ENCODE measurements at regions not wholly inside any gene's neighbourhood (a gene's known extent, or its start where the extent isn't known, plus 50 kb on each side); places are given as distances from the start of the nearest gene placed in this dataset.

- no peak overlapping the region for H3K27ac ChIP-seq (ENCODE audit: low read depth, low read length)
- no peaks in the 10 kb centered on the region for H3K36me3 ChIP-seq (ENCODE audit: control insufficient read depth, insufficient read depth, low read length)
- H3K9me3 ChIP-seq (ENCODE audit: control insufficient read depth, insufficient read depth, low read length), result no peaks in the 10 kb centered on the region
- H3K27me3 ChIP-seq (ENCODE audit: control insufficient read depth, insufficient read depth, low read length), result no peaks in the 10 kb centered on the region
- no peak overlapping the region for H3K4me3 ChIP-seq (ENCODE audit: low read depth, low read length)
- H3K4me1 ChIP-seq (ENCODE audit: control insufficient read depth, insufficient read depth, low read length), result 0 out of 2 replicates have a peak, but pooled peaks cover 5% of the 10 kb centered on the region
- no peak overlapping the region for H3K9ac ChIP-seq (ENCODE audit: low read depth, low read length)
These were observed 107.3 kb downstream of the BUD13 start for GRCh38 chr11:116665523-116665922.

- Histone ChIP-seq H3K9ac (ENCODE audit: low read depth, low read length) (no peak overlapping the region), H3K27me3 (ENCODE audit: control insufficient read depth, insufficient read depth, low read length) (no peaks in the 10 kb centered on the region), H3K27ac (ENCODE audit: low read depth, low read length) (no peak overlapping the region), H3K36me3 (ENCODE audit: control insufficient read depth, insufficient read depth, low read length) (no peaks in the 10 kb centered on the region), H3K9me3 (ENCODE audit: control insufficient read depth, insufficient read depth, low read length) (no peaks in the 10 kb centered on the region), H3K4me1 (ENCODE audit: control insufficient read depth, insufficient read depth, low read length) (0 out of 2 replicates have a peak, but pooled peaks cover 5% of the 10 kb centered on the region), H3K4me3 (ENCODE audit: low read depth, low read length) (no peak overlapping the region)
These were observed 111.7 kb downstream of the BUD13 start for GRCh38 chr11:116661056-116661455.

DNA sequence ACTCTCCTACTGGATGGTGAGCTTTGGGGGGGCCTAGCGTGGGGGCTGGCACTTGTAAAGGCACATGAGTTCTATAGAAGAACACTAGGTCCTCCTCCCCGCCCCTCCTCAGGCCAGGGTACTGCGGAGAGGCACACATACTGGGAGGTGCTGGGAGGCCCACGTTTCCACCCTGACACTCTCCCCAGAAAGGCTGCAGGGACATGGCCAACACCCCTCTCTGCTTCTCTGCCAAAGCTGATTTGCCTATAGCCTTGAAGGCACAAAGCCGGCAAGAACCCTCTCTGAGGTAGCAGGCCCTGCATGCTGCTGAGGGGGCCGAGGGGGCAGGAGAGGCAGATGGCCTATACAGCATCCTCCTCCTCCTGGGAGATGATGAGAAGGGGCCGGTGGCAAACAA, 112.8 kb downstream of the BUD13 start:
- no peak overlapping the region for H3K4me3 ChIP-seq (ENCODE audit: low read depth, low read length)
- no peaks in the 10 kb centered on the region for H3K9me3 ChIP-seq (ENCODE audit: control insufficient read depth, insufficient read depth, low read length)
- no peak overlapping the region for H3K9ac ChIP-seq (ENCODE audit: low read depth, low read length)
- 0 out of 2 replicates have a peak, but pooled peaks cover 5% of the 10 kb centered on the region for H3K4me1 ChIP-seq (ENCODE audit: control insufficient read depth, insufficient read depth, low read length)
- H3K27me3 ChIP-seq (ENCODE audit: control insufficient read depth, insufficient read depth, low read length), result no peaks in the 10 kb centered on the region
- H3K36me3 ChIP-seq (ENCODE audit: control insufficient read depth, insufficient read depth, low read length), result no peaks in the 10 kb centered on the region
- H3K27ac ChIP-seq (ENCODE audit: low read depth, low read length), result no peak overlapping the region

DNA sequence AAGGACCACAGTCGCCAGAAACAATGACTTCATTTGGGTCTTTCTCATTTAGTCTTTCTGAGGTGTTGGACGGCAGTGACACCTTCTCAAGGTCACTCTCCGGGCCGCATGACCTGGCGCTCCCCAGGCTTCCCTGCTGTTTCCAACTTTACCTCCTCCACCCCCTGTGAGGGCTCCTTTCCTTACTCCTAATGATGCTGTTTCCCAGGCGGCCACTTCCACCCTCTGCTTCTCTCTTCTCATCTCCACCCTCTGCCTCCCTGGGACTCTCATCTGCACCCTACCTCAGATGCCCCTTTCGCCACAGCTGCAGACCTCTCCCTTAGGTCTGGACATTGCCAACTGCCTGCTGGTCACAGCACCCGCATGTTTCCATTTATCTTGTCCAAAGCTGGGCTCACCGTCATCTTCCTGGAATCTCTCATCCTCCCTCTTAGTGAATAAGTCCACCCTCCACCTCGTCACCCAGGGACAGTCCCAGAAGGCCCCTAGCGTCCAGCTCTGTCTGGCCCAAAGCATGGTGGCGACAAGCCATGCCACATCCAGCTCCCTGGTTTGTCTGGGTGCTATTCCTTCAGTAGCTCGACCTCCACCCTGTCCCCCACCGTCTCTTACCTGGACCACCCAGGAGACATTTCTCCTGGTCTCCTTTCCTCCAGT, 113.8 kb downstream of the BUD13 start:
- H3K9me3 ChIP-seq (ENCODE audit: control insufficient read depth, insufficient read depth, low read length), result no peaks in the 10 kb centered on the region
- no peak overlapping the region for H3K4me3 ChIP-seq (ENCODE audit: low read depth, low read length)
- no peaks in the 10 kb centered on the region for H3K36me3 ChIP-seq (ENCODE audit: control insufficient read depth, insufficient read depth, low read length)
- no peak overlapping the region for H3K9ac ChIP-seq (ENCODE audit: low read depth, low read length)
- H3K27ac ChIP-seq (ENCODE audit: low read depth, low read length), result no peak overlapping the region
- H3K27me3 ChIP-seq (ENCODE audit: control insufficient read depth, insufficient read depth, low read length), result no peaks in the 10 kb centered on the region
- H3K4me1 ChIP-seq (ENCODE audit: control insufficient read depth, insufficient read depth, low read length), result 0 out of 2 replicates have a peak, but pooled peaks cover 5% of the 10 kb centered on the region

DNA sequence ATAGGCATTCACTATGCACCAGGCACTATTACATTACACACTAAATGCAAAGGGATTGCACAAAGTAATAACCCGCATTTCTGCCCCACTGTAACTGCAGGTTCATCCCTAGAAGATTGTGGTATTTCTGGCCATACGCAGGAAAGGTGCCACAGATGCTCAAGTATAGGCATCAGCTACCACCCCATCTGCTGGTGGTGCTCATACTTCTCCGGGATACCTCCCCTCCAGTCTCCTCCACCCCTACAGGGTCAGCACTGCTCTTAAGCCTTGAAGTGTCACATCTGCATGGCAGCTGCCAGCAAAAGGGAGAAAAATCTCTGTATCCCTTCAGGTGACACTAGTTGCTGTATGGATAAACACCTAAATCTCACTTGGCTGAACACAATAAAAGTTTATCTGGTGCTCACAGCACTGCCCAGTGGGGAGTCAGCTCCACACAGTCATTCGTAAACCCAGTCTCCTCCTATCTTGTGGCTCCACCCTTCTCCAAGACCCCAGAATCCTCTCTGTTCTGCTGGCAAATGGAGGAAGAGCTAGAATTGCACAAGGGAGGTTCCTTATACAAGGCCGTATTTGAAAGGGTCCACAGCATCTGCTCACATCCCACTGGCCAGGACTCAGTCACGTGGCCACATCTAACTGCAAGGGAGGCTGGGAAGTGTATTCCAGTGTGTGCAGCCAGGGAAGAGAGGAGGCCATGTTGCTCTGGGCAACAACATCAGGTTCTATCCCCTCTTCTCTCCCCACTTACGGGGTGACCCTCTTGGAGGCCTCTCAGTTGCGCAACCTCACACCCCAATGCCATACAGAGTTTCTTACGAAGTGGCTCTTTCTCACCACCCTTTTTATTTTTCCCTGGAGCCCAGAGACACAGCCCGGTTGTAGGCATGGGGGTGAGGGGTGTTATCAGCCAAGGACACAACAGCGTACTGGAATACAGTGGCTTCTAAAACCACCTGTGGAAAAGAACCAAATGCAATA, 114.7 kb downstream of the BUD13 start:
- Histone ChIP-seq H3K9me3 (ENCODE audit: control insufficient read depth, insufficient read depth, low read length) (no peaks in the 10 kb centered on the region), H3K27ac (ENCODE audit: low read depth, low read length) (no peak overlapping the region), H3K4me1 (ENCODE audit: control insufficient read depth, insufficient read depth, low read length) (0 out of 2 replicates have a peak, but pooled peaks cover 5% of the 10 kb centered on the region), H3K27me3 (ENCODE audit: control insufficient read depth, insufficient read depth, low read length) (no peaks in the 10 kb centered on the region), H3K4me3 (ENCODE audit: low read depth, low read length) (no peak overlapping the region), H3K36me3 (ENCODE audit: control insufficient read depth, insufficient read depth, low read length) (no peaks in the 10 kb centered on the region), H3K9ac (ENCODE audit: low read depth, low read length) (no peak overlapping the region)

- H3K36me3 ChIP-seq (ENCODE audit: control insufficient read depth, insufficient read depth, low read length), result no peaks in the 10 kb centered on the region
- no peak overlapping the region for H3K27ac ChIP-seq (ENCODE audit: low read depth, low read length)
- H3K9me3 ChIP-seq (ENCODE audit: control insufficient read depth, insufficient read depth, low read length), result no peaks in the 10 kb centered on the region
- H3K4me1 ChIP-seq (ENCODE audit: control insufficient read depth, insufficient read depth, low read length), result peaks cover 9% of the 10 kb centered on the region; the same call in 1 of the 2 replicates
- no peak overlapping the region for H3K9ac ChIP-seq (ENCODE audit: low read depth, low read length)
- no peak overlapping the region for H3K4me3 ChIP-seq (ENCODE audit: low read depth, low read length)
- no peaks in the 10 kb centered on the region for H3K27me3 ChIP-seq (ENCODE audit: control insufficient read depth, insufficient read depth, low read length)
These were observed 116.8 kb downstream of the BUD13 start for GRCh38 chr11:116656011-116656410.

GRCh38 chr11:116654526-116654925, 118.3 kb downstream of the BUD13 start:
- H3K27me3 ChIP-seq (ENCODE audit: control insufficient read depth, insufficient read depth, low read length), result no peaks in the 10 kb centered on the region
- H3K9ac ChIP-seq (ENCODE audit: low read depth, low read length), result no peak overlapping the region
- H3K36me3 ChIP-seq (ENCODE audit: control insufficient read depth, insufficient read depth, low read length), result no peaks in the 10 kb centered on the region
- no peak overlapping the region for H3K27ac ChIP-seq (ENCODE audit: low read depth, low read length)
- H3K4me1 ChIP-seq (ENCODE audit: control insufficient read depth, insufficient read depth, low read length), result peaks cover 6% of the 10 kb centered on the region; the same call in 1 of the 2 replicates
- no peak overlapping the region for H3K4me3 ChIP-seq (ENCODE audit: low read depth, low read length)
- H3K9me3 ChIP-seq (ENCODE audit: control insufficient read depth, insufficient read depth, low read length), result no peaks in the 10 kb centered on the region

- Histone ChIP-seq H3K9me3 (ENCODE audit: control insufficient read depth, insufficient read depth, low read length) (no peaks in the 10 kb centered on the region), H3K36me3 (ENCODE audit: control insufficient read depth, insufficient read depth, low read length) (no peaks in the 10 kb centered on the region), H3K27me3 (ENCODE audit: control insufficient read depth, insufficient read depth, low read length) (no peaks in the 10 kb centered on the region), H3K27ac (ENCODE audit: low read depth, low read length) (no peak overlapping the region), H3K9ac (ENCODE audit: low read depth, low read length) (no peak overlapping the region), H3K4me1 (ENCODE audit: control insufficient read depth, insufficient read depth, low read length) (peaks cover 6% of the 10 kb centered on the region; the same call in 1 of the 2 replicates), H3K4me3 (ENCODE audit: low read depth, low read length) (no peak overlapping the region)
These were observed 119.6 kb downstream of the BUD13 start for GRCh38 chr11:116653206-116653605.

- Histone ChIP-seq H3K27ac (ENCODE audit: low read depth, low read length) (no peak overlapping the region), H3K27me3 (ENCODE audit: control insufficient read depth, insufficient read depth, low read length) (no peaks in the 10 kb centered on the region), H3K9me3 (ENCODE audit: control insufficient read depth, insufficient read depth, low read length) (no peaks in the 10 kb centered on the region), H3K9ac (ENCODE audit: low read depth, low read length) (no peak overlapping the region), H3K36me3 (ENCODE audit: control insufficient read depth, insufficient read depth, low read length) (no peaks in the 10 kb centered on the region), H3K4me3 (ENCODE audit: low read depth, low read length) (no peak overlapping the region), H3K4me1 (ENCODE audit: control insufficient read depth, insufficient read depth, low read length) (peaks cover 6% of the 10 kb centered on the region; the same call in 1 of the 2 replicates)
These were observed 121.0 kb downstream of the BUD13 start for GRCh38 chr11:116651737-116652237.

DNA sequence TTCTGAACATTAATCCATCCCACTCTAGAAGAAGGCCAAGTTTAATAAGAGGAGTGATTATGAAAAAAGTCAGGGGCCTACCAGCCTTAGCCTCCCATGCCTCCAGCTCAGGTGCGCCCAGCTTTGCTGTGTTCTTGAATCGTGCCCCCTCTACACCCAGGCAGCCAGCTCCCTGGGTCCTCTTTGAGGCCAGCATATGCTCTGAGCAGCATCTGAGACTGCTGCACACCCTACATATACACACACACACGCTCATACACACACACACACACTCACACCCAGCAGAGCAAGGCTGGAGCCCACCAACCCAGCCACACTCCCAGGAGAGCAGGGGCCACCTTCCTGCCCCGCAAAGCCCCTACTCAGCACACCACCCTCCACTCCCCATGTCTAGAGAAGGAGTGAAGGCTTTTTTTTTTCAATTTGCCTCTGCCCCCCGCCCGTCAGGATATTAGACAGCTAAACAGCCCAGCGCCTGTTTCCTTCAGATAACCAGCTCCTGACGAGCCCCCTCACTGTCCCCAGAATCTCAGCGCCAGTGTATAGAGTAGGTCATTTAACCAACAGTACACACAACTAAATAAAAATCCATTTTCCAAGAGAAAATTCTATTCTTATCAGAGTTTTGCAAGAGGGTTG, 121.6 kb downstream of the BUD13 start:
- no peak overlapping the region for H3K27ac ChIP-seq (ENCODE audit: low read depth, low read length)
- H3K36me3 ChIP-seq (ENCODE audit: control insufficient read depth, insufficient read depth, low read length), result no peaks in the 10 kb centered on the region
- H3K9ac ChIP-seq (ENCODE audit: low read depth, low read length), result no peak overlapping the region
- no peaks in the 10 kb centered on the region for H3K9me3 ChIP-seq (ENCODE audit: control insufficient read depth, insufficient read depth, low read length)
- peaks cover 6% of the 10 kb centered on the region; the same call in 1 of the 2 replicates for H3K4me1 ChIP-seq (ENCODE audit: control insufficient read depth, insufficient read depth, low read length)
- no peak overlapping the region for H3K4me3 ChIP-seq (ENCODE audit: low read depth, low read length)
- no peaks in the 10 kb centered on the region for H3K27me3 ChIP-seq (ENCODE audit: control insufficient read depth, insufficient read depth, low read length)
